Activated naive CD4-positive, alpha-beta T cell treated with anti-CD3 and anti-CD28 coated beads, Interleukin-2, amount 50 U/mL, for 72 hours (primary cell): ENCODE measurements at regions not wholly inside any gene's neighbourhood (a gene's known extent, or its start where the extent isn't known, plus 50 kb on each side); places are given as distances from the start of the nearest gene placed in this dataset.

Experiments
- ATAC-seq, 2 donors: fragments of 150-1000 bp; cut with Tn5 transposase; 2 replicates each; pipeline ENCODE4 v1.10.0; 2021; ENCODE audit warnings: mild to moderate bottlenecking in 2 of 2, moderate library complexity in 2 of 2
- DNase-seq, 2 donors: peaks; one replicate each; pipeline ENCODE4 v3.0.0; 2021 to 2022; ENCODE audit warnings: low spot score in 2 of 2
- H3K27ac Mint-ChIP-seq, 2 donors: one replicate each; pipeline ENCODE4 v1.8.0; 2022; ENCODE audit warnings: mild to moderate bottlenecking in 2 of 2, mixed read lengths in 2 of 2
- H3K36me3 Mint-ChIP-seq, 2 donors: one replicate each; pipeline ENCODE4 v1.8.0; 2022; ENCODE audit warnings: mixed read lengths in 2 of 2
- H3K9me3 Mint-ChIP-seq, 2 donors: one replicate each; pipeline ENCODE4 v1.8.0; 2022; ENCODE audit warnings: mixed read lengths in 2 of 2

DNA sequence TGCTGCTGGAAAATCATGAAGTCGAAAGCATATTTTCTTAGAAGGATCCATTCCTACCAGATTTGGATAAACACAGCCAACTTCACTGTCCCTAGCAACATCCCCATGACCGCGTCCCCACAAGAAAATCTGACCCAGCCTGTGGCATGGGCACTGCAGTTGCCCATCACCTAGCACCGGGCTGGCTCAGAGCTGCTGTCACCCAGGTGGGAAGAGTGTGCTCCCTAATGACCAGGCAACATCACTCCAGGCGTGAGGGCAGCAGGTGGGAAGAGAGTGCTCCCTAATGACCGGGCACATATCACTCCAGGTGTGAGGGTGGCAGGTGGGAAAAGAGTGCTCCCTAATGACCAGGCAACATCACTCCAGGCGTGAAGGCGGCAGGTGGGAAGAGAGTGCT is 238.0 kb downstream of the TBXT start:
- Mint-ChIP-seq H3K27ac (no peak overlapping the region), H3K9me3 (no peaks in the 10 kb centered on the region), H3K36me3 (peaks cover 0 to 3% of the 10 kb centered on the region in 2 donors)
- no peak for ATAC-seq
- DNase-seq = no peak

DNA sequence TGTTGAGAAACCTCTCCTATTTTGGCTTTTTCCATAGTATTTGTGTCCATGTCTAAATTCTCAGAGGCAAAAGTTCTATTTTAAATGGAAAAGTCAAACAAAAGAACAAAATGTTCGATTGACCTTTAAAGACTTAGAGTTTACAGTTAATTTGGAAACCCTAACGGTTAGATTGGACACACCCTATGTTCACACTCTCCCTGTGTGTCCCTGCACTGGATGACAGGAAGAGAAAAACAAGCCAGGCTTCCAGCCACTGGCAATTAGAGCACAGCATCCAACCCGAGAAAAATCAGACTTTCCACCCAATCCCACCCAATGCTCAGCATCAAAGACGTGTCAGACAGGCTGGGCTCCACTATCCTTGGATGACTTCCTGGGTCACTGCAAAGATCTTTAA is 241.3 kb downstream of the TBXT start:
- ATAC-seq (no peak), DNase-seq (no peak)
- no peak overlapping the region for H3K27ac Mint-ChIP-seq
- H3K9me3 Mint-ChIP-seq = peaks cover 2% of the 10 kb centered on the region in 2 donors
- H3K36me3 Mint-ChIP-seq = no peaks in the 10 kb centered on the region

DNA sequence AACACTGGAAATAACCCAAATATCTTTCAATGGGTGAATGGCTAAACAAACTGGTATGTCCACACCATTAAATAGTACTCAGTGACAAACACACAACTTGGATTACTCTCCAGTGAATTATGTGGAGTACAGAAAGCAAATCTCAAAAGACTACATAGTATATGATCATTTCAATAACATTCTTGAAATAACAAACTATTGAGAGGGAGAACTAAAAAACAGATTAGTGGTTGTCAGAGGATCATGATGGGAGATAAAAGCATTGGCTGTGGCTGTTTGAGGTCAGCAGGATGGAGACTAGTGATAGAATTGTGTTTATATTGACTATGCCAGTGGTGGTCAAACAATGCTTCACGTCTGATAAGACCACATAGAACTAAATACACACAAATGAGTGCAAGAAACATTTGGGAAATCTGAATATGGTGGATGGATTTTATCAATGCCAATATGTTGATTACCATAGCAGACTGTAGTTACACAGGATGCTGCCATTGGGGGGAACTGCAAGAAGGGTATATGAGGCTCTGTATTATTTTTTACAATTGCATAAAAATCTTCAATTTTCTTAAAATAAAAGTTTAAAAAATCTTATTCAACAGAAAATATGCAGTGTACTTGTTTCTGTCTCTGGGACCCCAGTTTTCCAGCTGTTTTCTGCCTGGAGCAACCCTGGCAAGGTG is 242.0 kb downstream of the TBXT start:
- DNase-seq (no peak), ATAC-seq (no peak)
- Mint-ChIP-seq H3K27ac (no peak overlapping the region), H3K9me3 (peaks cover 4% of the 10 kb centered on the region in 2 donors), H3K36me3 (no peaks in the 10 kb centered on the region)

DNA sequence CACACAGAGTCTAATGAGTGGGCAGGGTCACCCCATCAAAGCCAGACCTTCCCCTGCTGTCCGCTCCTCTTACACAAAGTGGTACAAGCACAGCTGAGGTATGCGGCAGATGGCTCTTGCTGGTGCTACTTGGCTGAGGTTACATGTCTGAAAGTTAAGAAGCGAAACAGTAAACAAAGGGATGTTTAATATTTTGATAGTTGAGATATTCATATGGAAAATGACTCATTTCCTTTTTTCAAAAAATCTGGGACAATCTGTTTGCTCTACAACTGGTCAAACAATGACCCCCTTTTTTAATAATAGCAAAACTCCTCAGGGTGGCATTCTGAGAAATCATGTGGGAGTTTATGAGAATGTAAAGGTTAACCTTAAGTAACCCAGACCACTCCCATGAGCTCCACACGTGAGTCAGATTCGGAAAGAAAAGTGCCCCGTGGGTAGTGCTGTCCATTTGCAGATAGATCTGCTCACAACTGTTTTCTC is 245.3 kb downstream of the TBXT start:
- Mint-ChIP-seq H3K27ac (no peak overlapping the region), H3K36me3 (no peaks in the 10 kb centered on the region), H3K9me3 (peaks cover 4% of the 10 kb centered on the region in 2 donors)
- ATAC-seq (no peak), DNase-seq (no peak)

DNA sequence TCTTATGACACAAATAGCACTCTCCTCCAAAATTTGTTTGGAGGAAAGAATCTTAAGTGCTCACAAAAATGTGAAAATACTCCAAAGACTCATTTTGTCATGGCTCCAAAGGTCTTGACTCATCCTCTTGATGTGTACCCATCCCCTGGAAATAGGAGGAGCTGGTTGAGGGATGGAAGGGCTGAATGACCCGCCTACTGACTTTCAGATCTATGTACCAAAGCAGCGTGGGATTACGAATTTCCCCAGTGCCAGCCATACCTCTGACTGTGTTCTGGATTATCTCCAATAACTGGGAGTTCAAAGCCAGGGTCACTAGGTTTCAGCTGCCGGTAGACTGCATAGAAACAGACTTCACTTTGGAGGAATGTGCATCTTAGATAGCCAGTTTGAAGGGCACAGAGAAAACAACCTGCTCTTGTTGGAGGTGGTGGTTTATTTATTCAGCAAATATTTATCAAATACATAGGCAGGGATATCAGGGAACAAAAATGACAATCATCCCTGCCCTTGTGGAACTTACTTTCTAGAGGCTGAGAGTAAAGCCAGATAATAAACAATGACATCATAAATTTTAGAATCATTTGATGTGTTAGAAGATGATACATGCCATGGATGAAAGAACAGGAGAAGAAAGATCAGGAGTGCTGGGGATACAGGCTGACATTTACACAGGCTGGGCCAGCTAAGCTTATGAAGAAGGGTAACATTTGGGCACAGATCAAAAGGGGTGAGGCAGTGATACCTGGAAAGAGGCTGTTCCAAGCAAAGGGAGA is 246.6 kb downstream of the TBXT start:
- Mint-ChIP-seq H3K27ac (no peak overlapping the region), H3K36me3 (no peaks in the 10 kb centered on the region), H3K9me3 (peaks cover 4% of the 10 kb centered on the region in 2 donors)
- no peak for ATAC-seq
- DNase-seq = no peak

DNA sequence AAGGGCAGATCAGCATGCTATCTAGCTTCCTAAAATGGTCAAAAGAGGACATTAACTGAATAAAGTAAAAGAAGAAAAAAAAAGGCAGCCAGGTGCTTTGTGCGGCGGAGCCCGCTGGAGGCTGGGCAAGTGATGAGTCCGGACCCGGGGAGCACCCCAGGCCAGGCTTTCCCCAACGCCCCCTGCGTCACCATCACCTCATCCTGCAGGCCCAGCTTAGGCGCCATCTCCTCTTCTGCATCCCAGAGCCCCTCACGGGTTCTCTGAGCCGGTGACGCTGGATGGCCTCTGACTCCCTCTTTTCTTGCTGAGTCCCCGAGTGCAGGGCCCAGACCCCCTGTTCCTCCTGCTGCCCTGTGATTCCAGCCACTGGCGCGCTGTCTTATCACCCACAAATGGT is 250.1 kb downstream of the TBXT start:
- peaks cover 4% of the 10 kb centered on the region in 2 donors for H3K9me3 Mint-ChIP-seq

DNA sequence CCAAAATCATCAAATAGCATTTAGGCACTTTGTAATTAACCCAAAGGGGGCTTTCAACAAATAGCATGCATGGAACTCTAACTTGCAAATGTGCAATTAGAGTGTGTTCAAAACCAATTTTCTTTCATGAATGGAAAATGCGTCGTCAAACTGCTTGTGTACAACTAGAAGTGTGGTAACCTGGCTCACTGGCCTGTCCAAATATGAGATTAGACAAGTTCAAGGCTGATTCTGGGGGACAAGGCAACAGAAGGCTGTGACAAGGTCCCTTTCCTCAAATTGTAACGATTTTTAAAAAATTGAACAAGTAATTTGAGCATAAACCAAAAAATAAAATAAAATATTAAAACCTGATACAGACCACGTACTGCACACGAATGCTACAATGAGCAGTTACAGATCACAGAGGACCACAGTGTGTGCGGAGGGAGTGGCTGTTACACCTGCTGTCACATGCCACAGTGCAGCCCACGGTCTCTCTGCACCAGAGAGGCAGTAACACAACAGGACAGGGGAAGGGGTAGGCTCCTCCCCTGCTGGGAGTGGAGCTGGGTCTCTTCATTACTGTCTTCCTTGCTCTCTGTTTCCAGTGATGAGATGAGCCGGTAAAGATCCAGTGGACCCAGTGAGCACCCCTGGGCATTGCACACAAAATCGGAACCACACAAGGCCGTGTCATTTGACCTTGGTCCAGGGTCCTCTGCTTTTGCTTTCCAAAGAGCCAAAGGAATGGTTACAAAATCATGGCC is 252.2 kb upstream of the PDE10A start:
- Mint-ChIP-seq H3K36me3 (no peaks in the 10 kb centered on the region), H3K9me3 (peaks cover 0 to 4% of the 10 kb centered on the region in 2 donors), H3K27ac (no peak overlapping the region)
- no peak for DNase-seq
- no peak for ATAC-seq

More for the DNA sequence above, 250.1 kb downstream of the TBXT start:
- DNase-seq = no peak
- no peak overlapping the region for H3K27ac Mint-ChIP-seq
- no peak for ATAC-seq
- H3K36me3 Mint-ChIP-seq = no peaks in the 10 kb centered on the region

DNA sequence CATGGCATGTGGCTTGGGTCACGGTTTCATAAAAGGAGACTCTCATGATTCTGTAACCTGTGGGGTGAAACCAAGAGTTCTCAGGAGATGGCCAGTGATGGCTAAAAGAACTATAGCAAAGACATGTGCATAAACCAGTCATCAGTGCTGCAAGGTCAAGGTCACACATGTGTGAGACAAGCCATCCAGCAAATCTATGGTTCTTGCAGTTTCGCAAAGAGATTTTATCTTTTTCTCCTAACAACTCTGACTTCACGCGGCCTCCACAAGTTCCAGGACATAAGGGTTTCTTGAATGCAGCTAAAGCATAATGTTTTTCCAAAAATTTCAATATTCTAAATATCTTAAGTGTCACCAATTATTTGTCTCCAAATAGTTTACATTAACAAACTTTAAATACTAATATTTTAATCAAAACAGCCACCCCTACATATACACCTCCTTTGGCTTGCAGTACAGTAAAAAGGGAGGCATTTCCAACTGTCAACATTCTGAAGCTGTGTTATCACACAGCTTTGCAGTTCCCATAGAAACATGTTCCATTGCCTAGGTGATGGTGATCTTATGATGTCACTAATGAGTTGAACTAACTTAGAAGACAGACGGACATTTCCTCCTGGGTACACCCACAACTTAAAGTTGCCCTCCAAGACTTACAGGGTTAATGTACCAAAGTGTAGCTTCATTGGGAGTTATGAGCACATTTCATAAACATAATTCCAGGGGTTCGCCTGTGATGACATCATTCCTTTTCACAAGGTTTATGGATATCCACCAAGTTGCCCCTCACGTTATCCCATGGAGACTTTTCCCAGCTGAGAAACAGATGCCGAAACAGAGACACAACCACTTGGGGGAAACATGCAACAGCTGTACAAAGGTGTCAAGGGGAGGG is 250.9 kb upstream of the PDE10A start:
- Mint-ChIP-seq H3K9me3 (peaks cover 0 to 4% of the 10 kb centered on the region in 2 donors), H3K36me3 (no peaks in the 10 kb centered on the region), H3K27ac (no peak overlapping the region)
- ATAC-seq = no peak
- DNase-seq = no peak

DNA sequence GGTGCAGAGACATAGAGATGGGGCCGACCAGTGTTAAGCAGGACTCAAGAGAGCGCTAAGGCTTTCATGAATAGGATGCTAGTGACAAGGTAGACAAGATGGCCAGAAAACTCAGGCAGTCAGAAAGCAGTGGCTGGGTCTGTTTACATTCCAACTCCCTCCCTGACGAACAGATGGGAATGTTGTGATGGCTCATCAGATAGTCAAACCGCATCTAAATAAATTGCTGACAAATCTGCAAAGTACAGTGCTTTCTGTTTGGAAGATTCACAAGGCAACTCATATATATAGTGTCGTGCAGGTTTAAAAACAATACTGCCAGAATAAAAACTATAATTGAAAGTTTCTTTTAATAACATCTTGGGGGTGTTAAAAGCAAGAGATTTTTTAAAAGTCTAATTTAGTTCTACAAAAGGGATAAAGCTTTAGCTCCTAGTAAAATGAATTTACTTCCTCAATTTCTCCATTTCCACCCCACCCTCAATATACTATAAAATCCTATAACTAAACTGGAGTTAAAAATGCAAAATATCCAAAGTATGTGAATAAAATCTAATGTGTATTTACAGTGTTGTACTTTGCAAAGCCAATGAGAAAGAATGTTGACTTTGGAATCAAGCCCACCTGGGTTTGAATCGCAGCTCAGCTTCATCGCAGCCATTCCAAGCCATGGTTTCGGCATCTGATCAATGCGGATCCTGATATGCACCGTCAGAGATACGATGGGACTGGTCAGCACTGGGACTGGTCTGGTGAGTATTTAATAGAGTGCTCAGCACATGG is 247.3 kb upstream of the PDE10A start:
- ATAC-seq = no peak
- Mint-ChIP-seq H3K36me3 (peaks cover 0 to 5% of the 10 kb centered on the region in 2 donors), H3K9me3 (peaks cover 8 to 12% of the 10 kb centered on the region in 2 donors), H3K27ac (no peak overlapping the region)
- no peak for DNase-seq

DNA sequence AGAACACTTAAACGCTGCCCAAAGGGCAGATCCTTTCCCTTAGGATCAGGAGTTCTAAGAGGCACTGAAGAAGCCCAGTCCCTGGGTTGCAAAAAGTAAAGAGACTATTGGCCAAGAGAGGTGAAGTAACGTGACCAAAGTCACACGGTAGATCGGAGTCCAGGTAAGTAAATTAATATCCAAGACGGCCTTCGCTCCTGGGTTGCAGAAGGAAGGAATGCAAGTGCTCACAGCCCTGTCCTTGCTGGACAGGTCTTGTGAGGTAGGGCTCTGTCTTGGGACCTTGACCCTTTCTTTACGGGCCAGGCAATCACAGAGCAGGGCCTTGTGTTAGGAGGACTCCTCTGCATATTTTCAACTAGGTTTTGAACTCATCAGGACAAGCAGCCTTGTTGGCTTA is 243.7 kb upstream of the PDE10A start:
- Mint-ChIP-seq H3K27ac (no peak overlapping the region), H3K36me3 (peaks cover 0 to 5% of the 10 kb centered on the region in 2 donors), H3K9me3 (peaks cover 8% of the 10 kb centered on the region in 2 donors)
- ATAC-seq (no peak), DNase-seq (no peak)

DNA sequence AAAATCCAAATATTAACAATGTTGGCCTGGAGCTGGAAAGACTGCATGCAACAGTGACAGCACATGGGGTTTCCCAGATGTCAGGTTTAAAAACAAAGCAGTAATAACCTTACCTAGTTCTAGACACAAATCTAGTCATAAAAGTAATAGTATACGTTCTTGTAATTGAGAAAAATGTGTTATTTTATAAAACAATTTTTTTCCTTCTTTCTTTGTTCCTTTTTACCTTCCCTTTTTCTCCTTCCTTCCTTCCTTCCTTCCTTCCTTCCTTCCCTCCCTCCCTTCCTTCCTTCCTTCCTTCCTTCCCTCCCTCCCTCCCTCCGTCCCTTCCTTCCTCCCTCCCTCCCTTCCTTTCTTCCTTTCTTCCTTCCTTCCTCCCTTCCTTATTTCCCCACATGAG is 242.7 kb upstream of the PDE10A start:
- peaks cover 8% of the 10 kb centered on the region in 2 donors for H3K9me3 Mint-ChIP-seq
- ATAC-seq (no peak), DNase-seq (no peak)
- H3K36me3 Mint-ChIP-seq = peaks cover 0 to 5% of the 10 kb centered on the region in 2 donors
- no peak overlapping the region for H3K27ac Mint-ChIP-seq

DNA sequence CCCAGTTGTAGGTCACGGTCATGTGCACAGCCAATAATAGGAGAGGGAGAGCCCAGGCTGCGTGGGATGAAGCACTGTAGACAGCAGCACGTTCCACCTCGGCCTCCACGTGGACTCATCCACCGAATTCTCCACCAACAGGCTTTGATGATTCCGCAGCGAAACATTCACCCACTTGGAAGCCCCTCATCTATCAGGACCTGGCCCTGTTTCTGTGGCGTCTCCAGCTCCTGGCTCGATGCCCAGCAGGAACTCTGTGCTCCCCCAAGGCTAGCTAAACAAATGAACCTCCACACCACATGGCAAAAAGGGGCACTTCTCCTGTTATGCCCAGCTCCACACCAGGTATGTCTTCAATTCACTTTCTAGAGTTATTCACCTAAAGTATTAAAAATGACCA is 237.9 kb upstream of the PDE10A start:
- H3K36me3 Mint-ChIP-seq = no peaks in the 10 kb centered on the region
- peaks cover 0 to under 1% of the 10 kb centered on the region in 2 donors for H3K9me3 Mint-ChIP-seq
- no peak overlapping the region for H3K27ac Mint-ChIP-seq
- DNase-seq (no peak), ATAC-seq (no peak)

DNA sequence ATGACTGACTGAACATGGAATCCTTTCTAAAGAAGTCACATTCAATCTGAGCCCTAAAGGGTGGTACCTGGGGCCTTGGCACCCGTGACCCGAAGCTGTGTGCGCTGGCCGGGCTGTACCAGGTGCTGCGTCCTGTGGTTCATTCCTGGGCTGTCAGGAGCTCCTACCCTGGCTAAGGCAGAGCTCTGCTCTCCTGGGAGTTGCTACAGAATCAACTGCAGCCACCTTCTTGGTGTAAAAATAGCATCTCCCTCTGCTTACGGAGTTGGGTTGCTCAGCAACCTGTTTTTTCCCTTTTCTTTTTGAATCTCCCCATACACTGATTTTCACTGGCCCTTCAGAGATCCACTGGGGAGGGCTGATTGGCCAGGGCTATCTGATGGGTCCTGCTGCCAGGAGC is 236.6 kb upstream of the PDE10A start:
- peak overlapping the region in 1 of 2 donors; percentile 39 for H3K27ac Mint-ChIP-seq
- ATAC-seq (no peak), DNase-seq (no peak)
- H3K36me3 Mint-ChIP-seq = no peaks in the 10 kb centered on the region
- H3K9me3 Mint-ChIP-seq = no peaks in the 10 kb centered on the region

DNA sequence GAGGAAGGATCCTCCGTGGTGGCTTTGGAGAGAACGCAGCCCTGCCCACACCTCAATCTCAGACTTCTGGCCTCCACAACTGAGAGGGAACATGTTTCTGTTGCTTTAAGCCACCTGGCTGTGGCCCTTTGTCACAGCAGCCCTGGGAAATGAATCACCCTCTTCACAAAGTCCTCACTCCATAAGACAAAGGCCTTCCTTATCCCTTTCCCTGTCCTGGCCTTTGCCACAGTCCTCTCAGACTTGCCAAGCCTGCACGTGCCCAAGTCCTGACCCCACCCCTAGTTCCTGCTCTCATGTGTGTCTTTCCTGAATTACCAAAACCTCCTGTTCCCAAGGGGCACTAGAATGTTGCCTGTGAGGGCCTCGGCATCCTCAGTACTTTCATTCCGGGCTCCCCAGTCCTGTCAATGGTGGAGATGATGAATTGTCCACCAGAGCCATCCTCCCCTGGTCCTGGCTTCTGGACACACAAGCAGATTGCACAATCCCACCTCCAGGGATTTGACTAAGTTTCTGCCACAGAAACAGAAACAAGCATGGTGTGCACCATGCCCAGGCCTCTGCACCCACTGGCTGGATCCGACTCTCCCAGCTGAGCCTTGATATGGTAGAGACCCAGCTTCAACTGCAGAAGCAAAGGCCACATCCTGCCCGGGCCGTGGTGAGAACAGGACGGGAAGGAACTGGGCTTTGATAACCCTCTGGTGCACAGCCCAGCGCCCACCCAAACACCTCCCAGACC is 232.6 kb upstream of the PDE10A start:
- Mint-ChIP-seq H3K36me3 (no peaks in the 10 kb centered on the region), H3K27ac (no peak overlapping the region), H3K9me3 (no peaks in the 10 kb centered on the region)
- DNase-seq (no peak), ATAC-seq (no peak)

DNA sequence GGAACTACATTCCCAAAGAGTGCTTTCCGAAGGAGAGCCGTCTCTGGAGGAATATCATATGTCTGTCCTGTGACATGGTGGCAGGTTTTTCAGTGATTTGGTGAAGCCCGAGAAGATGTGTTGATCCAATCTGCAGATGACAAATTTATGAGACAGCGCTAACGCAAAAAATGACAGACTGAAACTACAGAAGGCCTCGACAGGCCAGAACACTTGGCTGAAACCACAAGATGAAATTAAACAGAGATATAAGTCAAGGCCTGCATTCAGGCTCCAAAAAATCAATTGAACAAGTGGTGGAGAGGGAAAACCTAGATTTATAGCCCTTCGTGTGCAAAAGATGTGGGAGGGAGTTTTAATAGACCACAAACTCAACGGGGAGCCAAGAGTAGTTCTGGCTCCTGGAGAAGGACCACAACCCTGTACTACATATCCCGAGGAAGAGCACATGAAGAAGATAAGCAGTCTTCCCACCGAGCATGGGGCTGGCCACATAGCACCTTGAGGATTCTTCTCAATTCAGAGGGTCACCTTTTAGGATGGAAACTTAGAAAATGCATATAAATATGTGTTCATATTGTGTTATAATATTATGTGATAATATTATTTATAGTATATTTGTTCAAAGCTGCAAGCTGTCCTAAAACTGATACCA is 231.3 kb upstream of the PDE10A start:
- no peak for ATAC-seq
- DNase-seq = no peak
- Mint-ChIP-seq H3K9me3 (no peaks in the 10 kb centered on the region), H3K36me3 (no peaks in the 10 kb centered on the region), H3K27ac (no peak overlapping the region)
